ENCODE measurements at regions not wholly inside any gene's neighbourhood (a gene's known extent, or its start where the extent isn't known, plus 50 kb on each side); places are given as distances from the start of the nearest gene placed in this dataset.

- TF ChIP-seq POLR2A (IDR thresholded peaks at IDR 0.05; ENCODE audit: low read depth, low read length) (no peak), POLR2AphosphoS5 (IDR thresholded peaks at IDR 0.05; ENCODE audit: low read depth, low read length) (no peak), POU2F2 (IDR thresholded peaks at IDR 0.05; ENCODE audit: low read depth, low read length) (no peak), SPI1 (IDR thresholded peaks at IDR 0.05; ENCODE audit: low read depth, low read length) (no peak)
These were observed 307.3 kb upstream of the PLSCR5 start for GRCh38 chr3:146912241-146913015.

Data from GM12891 (cell line).